ENCODE measurements at regions not wholly inside any gene's neighbourhood (a gene's known extent, or its start where the extent isn't known, plus 50 kb on each side); places are given as distances from the start of the nearest gene placed in this dataset.

GRCh38 chr6:73888050-73888449 lies 192.0 kb downstream of the CD109 start:
- TF ChIP-seq EZH2 (IDR thresholded peaks at IDR 0.05; ENCODE audit: insufficient read depth, low read length) (no peak), CTCF (IDR thresholded peaks at IDR 0.05; ENCODE audit: insufficient read depth, low read depth, low read length) (no peak)
- H3K9me3 ChIP-seq (ENCODE audit: insufficient read depth, low read depth, low read length): no peaks in the 10 kb centered on the region

GRCh38 chr6:73885393-73885792 lies 189.4 kb downstream of the CD109 start:
- Mint-ChIP-seq H3K9me3 (ENCODE audit: unreplicated experiment) (no peaks in the 10 kb centered on the region), H3K36me3 (ENCODE audit: low read depth, unreplicated experiment) (no peaks in the 10 kb centered on the region), H3K27ac (ENCODE audit: unreplicated experiment) (no peak overlapping the region), H3K27me3 (ENCODE audit: low read depth, unreplicated experiment) (peaks cover 2% of the 10 kb centered on the region), H3K4me1 (ENCODE audit: low read depth, unreplicated experiment) (peaks cover 5% of the 10 kb centered on the region), H3K4me3 (ENCODE audit: unreplicated experiment) (no peak overlapping the region)
- Histone ChIP-seq H3K36me3 (ENCODE audit: insufficient read depth, low read length) (no peaks in the 10 kb centered on the region), H3K4me1 (ENCODE audit: insufficient read depth, low read length) (peaks cover 5% of the 10 kb centered on the region), H3K4me2 (ENCODE audit: low read length) (no peak overlapping the region), H3K27ac (ENCODE audit: low read depth, low read length) (no peak overlapping the region), H4K20me1 (ENCODE audit: insufficient read depth, low read length) (no peaks in the 10 kb centered on the region), H3K9me3 (ENCODE audit: insufficient read depth, low read depth, low read length) (no peaks in the 10 kb centered on the region), H3K4me3 (ENCODE audit: insufficient read depth, low read depth, low read length) (no peak overlapping the region), H3K79me2 (ENCODE audit: insufficient read depth, low read length) (no peaks in the 10 kb centered on the region), H3K27me3 (ENCODE audit: insufficient read depth, low read length) (no peaks in the 10 kb centered on the region), H2AFZ (ENCODE audit: low read depth, low read length) (no peak overlapping the region), H3K9ac (ENCODE audit: low read length) (no peak overlapping the region)
- FAIRE-seq: no peak
- TF ChIP-seq EZH2 (IDR thresholded peaks at IDR 0.05; ENCODE audit: insufficient read depth, low read length): no peak
- no peak for TF ChIP-seq CTCF (IDR thresholded peaks at IDR 0.05; ENCODE audit: insufficient read depth, low read depth, low read length)
- no peak for DNase-seq (ENCODE audit: low read depth)

More at GRCh38 chr6:73888050-73888449, 192.0 kb downstream of the CD109 start:
- Mint-ChIP-seq H3K36me3 (ENCODE audit: low read depth, unreplicated experiment) (no peaks in the 10 kb centered on the region), H3K4me3 (ENCODE audit: unreplicated experiment) (no peak overlapping the region), H3K27ac (ENCODE audit: unreplicated experiment) (no peak overlapping the region), H3K4me1 (ENCODE audit: low read depth, unreplicated experiment) (peaks cover 5% of the 10 kb centered on the region), H3K27me3 (ENCODE audit: low read depth, unreplicated experiment) (no peaks in the 10 kb centered on the region), H3K9me3 (ENCODE audit: unreplicated experiment) (peaks cover 7% of the 10 kb centered on the region)
- no peak for FAIRE-seq
- H3K36me3 ChIP-seq (ENCODE audit: insufficient read depth, low read length): no peaks in the 10 kb centered on the region
- no peak overlapping the region for H3K4me3 ChIP-seq (ENCODE audit: insufficient read depth, low read depth, low read length)
- H2AFZ ChIP-seq (ENCODE audit: low read depth, low read length): no peak overlapping the region
- DNase-seq (ENCODE audit: low read depth): no peak
- no peak overlapping the region for H3K4me2 ChIP-seq (ENCODE audit: low read length)
- H3K79me2 ChIP-seq (ENCODE audit: insufficient read depth, low read length): no peaks in the 10 kb centered on the region
- H4K20me1 ChIP-seq (ENCODE audit: insufficient read depth, low read length): no peaks in the 10 kb centered on the region
- H3K27me3 ChIP-seq (ENCODE audit: insufficient read depth, low read length): no peaks in the 10 kb centered on the region
- no peak overlapping the region for H3K27ac ChIP-seq (ENCODE audit: low read depth, low read length)
- H3K9ac ChIP-seq (ENCODE audit: low read length): no peak overlapping the region
- peaks cover 5% of the 10 kb centered on the region for H3K4me1 ChIP-seq (ENCODE audit: insufficient read depth, low read length)

GRCh38 chr6:73884540-73884939 lies 188.5 kb downstream of the CD109 start:
- H2AFZ ChIP-seq (ENCODE audit: low read depth, low read length): no peak overlapping the region
- no peaks in the 10 kb centered on the region for H3K36me3 ChIP-seq (ENCODE audit: insufficient read depth, low read length)
- no peaks in the 10 kb centered on the region for H3K36me3 Mint-ChIP-seq (ENCODE audit: low read depth, unreplicated experiment)

More at GRCh38 chr6:73884540-73884939, 188.5 kb downstream of the CD109 start:
- Histone ChIP-seq H3K4me1 (ENCODE audit: insufficient read depth, low read length) (peaks cover 5% of the 10 kb centered on the region), H4K20me1 (ENCODE audit: insufficient read depth, low read length) (no peaks in the 10 kb centered on the region), H3K4me3 (ENCODE audit: insufficient read depth, low read depth, low read length) (no peak overlapping the region), H3K27me3 (ENCODE audit: insufficient read depth, low read length) (no peaks in the 10 kb centered on the region), H3K9ac (ENCODE audit: low read length) (no peak overlapping the region), H3K9me3 (ENCODE audit: insufficient read depth, low read depth, low read length) (no peaks in the 10 kb centered on the region), H3K79me2 (ENCODE audit: insufficient read depth, low read length) (no peaks in the 10 kb centered on the region), H3K4me2 (ENCODE audit: low read length) (no peak overlapping the region), H3K27ac (ENCODE audit: low read depth, low read length) (no peak overlapping the region)
- Mint-ChIP-seq H3K4me1 (ENCODE audit: low read depth, unreplicated experiment) (peaks cover 5% of the 10 kb centered on the region), H3K27ac (ENCODE audit: unreplicated experiment) (no peak overlapping the region), H3K4me3 (ENCODE audit: unreplicated experiment) (no peak overlapping the region), H3K27me3 (ENCODE audit: low read depth, unreplicated experiment) (peaks cover 2% of the 10 kb centered on the region), H3K9me3 (ENCODE audit: unreplicated experiment) (no peaks in the 10 kb centered on the region)
- DNase-seq (ENCODE audit: low read depth) (no peak), FAIRE-seq (no peak)
- TF ChIP-seq EZH2 (IDR thresholded peaks at IDR 0.05; ENCODE audit: insufficient read depth, low read length) (no peak), CTCF (IDR thresholded peaks at IDR 0.05; ENCODE audit: insufficient read depth, low read depth, low read length) (no peak)

All from astrocyte (in vitro differentiated cells and primary cell).